Activated CD8-positive, alpha-beta memory T cell treated with anti-CD3 and anti-CD28 coated beads, Interleukin-2, amount 50 U/mL, for 1 hour (primary cell): ENCODE measurements at regions not wholly inside any gene's neighbourhood (a gene's known extent, or its start where the extent isn't known, plus 50 kb on each side); places are given as distances from the start of the nearest gene placed in this dataset.

Experiments
- DNase-seq: peaks from one replicate; pipeline ENCODE4 v3.0.0-alpha.2; 2020; ENCODE audit errors: extremely low read depth

DNA sequence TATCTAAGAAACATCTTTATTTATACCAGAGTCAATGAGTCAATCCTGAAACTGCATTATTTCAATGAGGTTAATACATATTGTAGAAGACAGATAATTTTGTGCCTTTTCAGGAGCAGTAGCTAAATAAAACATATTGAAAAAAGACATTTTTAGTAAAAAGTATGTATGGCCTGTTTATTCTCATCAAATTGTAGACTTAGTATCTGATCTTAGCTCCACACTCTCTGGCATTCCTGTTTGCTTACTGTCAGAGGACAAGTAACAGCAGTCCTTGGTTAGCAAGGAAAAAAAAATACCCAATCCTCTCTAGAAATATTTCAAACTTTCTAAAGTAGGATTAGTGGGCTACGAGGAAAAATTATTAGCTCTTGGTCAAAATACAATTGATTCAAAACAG, 50.5 kb upstream of the GUCY1A1 start:
- no peak for DNase-seq

DNA sequence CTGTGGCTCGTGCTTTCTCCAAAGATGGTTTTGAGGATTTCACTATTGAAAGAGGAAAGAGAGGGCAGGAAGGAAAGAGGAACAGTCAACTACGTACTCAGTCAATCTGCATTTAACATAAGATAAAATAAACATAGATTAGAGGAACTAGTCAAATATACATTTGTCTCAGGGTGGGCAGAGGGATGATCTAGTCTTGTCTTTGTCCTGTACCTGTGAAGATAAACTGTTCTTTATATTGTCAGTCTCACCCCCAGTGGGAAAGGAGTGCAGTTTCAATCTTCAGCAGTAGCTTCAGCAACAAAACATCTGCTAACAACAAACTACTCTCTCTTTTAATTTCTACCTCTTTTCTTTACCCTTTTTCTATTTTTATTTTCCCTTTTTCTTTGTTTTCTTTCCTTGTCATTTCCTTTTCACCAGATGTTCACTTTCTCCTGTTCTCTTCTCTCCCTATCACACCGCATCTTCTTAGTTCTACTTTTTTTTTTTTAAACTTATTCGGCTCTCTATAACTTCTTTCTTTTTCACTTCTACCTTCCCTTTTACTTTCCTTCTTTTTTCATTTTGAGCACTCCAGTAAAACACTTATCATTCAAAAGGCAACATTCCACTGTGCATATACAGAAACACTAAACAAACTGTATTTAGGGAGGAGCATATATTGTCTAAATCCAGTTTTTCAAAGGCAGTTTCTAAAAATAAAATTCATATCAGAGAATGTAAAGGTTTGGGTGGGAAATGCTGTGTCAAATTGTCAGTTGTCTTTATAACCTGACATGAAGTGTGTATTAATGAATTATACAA, 51.4 kb upstream of the GUCY1A1 start:
- no peak for DNase-seq

DNA sequence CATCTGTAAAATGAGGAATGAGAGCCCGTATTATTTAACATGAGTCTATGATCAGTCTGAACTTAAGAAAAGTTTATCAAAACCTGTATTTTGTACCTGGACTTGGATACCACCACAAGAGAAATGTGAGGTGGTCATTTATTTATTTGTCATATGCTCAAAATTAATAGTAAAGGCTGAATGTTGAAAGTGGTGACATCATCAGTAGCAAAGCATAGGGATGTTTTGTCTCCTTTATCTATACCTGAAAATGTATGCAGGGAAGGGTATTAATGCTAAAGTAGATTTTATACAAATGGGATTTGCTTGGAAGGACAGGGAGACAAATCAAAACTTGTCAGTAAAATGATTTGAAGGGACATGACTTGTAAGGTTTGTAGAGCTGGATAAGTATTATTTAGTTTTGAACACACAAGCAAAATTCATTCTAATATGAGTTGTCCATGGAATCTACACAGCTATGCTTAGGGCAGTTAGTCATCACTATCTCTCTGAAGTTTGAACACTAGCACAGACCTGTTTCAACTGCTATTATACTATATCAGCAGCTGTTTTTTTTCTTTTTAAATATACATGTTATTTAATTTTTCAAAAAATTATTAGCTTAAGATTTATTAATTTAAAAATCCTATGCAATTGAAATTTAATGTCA, 52.4 kb upstream of the GUCY1A1 start:
- DNase-seq = no peak

DNA sequence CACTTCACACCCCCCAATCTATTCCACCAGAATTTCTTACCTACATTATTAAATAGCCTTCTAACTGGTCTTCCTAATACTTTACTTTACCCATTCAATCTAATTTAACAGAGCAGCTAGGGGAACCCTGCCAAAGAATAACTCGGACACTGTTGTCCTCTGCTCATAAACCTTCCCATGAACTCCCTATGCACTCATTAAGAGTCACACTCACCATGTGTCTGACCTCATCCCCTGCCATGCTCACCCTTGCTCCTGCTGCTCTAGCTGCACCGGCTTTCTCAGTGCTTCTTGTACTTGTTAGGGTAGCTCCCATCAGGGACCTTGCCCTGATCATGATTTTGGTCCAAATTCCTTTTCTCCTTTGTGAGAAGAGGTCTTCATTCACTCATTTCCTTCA, 54.6 kb upstream of the GUCY1A1 start:
- no peak for DNase-seq

DNA sequence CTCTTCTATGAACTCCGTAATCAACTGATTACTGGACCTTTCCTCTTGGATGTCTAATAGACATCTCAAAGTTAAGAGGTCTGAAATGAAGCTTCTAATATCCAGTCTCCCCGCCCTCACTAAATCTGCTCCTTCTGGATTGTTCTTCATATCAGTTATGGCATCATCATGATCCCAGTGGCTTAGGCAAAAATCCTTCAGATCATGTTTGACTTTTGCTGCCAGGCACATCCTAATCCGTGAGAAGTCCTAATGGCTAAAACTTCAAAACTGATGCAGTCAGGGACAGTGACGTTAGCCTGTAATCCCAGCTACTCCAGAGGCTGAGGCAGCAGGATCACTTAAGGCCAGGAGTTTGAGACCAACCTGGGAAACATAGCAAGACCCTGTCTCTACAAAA, 55.1 kb upstream of the GUCY1A1 start:
- no peak for DNase-seq

DNA sequence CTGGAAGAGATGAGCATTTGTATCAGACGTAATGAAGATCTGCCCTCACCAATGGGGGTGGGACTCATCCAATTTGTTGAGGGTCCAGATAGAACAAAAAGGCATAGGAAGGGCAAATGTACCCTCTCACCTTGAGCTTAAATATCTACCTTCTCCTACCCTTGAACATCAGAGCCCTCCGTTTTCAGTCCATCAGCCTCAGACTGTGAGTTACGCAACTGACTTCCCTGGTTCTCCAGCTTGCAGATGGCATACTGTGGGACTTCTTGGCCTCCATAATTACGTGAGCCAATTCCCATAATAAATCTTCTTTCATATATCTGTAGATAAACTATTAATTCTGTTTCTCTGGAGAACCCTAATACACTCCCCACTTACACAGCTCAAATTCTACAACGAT, 56.5 kb upstream of the GUCY1A1 start:
- no peak for DNase-seq

DNA sequence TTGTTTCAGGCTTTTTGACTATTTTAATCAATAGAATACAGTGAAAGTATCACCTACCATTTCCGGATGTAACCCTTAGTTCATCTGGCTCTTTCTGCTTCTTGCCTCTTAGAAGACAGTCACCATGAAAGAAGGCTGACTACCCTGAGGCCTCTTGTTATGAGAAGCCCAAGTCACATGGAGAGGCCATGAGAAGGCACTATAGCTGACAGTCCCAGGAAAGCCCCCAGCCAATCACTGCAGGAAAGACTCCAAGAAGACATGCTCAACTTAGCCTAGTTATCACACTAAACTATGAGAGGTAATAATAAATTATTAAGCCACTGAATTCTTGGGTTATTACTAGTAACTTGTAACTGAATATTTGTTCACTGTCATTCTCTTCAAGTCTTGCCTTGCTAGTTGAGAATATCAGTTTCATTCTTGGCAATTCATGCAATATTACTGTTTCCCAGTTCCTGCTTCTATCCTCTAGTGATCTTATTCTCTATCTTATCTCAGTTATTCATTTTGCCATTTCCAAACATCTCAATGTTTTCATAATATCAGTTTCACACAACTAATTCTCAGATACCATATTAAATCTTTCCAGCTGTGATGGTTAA, 57.1 kb upstream of the GUCY1A1 start:
- no peak for DNase-seq

DNA sequence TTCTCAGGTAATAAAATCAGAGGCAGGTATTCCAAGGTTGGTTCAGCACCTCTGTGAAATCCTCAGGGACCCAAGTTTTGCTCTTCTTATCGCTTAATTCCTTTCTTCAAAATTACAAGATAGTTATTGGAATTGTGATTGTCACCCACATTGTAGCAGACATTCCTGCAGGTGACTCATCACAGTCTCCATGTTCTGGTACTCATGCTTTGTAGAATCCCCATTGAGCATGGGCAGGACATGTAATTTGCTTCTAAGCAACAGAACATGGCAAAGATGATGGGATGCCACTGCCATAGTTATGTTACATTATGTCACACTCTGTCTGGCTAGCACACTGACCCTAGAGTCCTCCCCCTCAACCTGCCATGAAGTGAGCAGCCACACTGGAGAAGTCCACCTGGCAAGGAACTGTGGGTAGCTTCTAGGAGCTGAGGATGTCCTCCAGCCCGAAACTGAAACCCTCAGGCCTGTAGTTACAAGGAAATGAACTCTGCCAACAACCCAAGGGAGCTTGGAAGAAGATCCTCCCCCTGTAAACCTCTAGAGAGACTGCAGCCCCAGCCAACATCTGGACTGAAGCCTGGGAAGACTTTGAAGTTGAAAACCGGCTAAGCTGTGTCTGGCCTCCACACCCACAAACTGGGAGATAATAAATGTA, 58.3 kb upstream of the GUCY1A1 start:
- no peak for DNase-seq

DNA sequence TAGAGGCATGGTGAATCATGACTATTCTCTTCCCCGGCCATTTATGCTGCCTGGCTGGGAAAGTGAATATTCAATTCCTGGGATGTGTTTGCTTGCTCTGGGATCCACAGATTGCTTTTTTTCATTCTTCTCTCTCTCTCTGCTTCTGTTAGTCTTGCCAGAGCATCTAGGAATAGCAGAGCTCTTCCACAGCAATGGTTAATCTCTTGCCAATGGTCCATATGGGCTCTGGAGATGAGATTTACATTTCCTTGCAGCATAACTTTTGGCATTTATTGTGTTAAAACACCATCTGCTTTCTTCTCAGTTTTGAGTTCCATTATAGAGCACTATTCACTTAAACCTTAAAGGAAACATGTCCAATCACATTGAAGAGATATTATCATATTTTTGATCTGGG, 59.2 kb upstream of the GUCY1A1 start:
- DNase-seq = no peak

DNA sequence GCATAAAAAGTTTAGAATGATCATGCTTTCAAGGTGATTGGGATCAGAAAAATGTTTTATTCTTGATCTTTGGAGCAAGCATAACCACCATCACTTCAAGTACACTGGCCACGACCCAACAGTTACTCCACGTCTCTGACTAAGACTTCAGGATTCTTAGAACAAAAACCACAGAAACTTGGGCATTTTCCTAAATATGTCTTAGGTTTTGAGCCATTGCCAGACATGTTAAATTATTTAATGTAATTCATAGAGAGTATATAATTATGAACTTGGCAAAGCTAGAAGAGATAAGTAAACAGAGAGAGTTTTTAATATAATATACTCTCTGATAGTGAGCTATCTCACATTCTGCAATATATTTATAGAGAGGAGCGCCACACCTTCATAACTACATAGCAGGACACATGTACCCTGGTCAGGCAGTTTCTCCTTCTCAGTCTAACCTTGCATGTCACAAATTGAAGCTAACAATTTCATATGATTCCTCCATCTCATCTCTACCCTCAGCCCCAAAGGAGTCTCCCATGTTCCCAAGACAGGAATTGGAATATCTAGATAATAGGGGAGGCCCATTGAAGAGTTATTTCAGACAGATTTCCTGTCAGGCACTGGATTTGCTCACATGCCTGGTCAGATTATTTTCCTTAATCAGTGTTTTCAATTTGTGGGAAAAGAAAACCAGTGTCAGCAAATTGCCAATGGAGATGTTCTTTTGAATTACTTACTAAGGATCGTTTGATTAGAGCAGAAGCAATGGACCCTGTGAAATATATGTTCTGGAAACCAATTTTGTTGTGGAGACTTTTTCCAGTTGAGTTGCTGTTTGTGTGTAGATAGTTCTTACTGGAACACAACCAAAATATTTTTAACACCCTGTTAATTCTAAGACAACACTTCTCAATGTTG, 61.7 kb upstream of the GUCY1A1 start:
- DNase-seq = no peak

DNA sequence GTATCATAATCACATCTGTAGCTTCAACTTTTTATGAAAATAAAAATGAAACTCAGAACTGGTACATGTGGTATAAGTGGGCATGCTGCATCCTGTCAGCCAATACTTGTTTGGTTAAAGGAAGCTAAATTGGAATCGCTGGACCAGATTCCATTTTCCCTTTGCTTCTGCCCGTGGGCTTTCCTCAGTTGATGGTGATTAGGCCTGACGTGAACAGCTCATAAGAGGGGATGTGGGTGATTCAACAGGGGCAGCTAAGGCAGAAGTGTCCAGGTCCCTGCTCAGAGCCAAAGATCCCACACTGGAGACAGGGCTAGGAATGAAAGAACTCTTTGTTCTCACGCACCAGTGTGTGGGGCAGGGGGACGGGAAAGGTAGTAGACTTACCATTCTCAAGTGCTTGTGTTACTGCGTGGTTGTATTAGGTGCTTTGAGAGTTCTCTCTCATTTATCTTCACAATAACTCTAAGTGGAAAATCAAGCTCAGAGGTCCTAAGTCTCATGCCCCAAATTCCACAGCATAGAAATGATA, 63.2 kb upstream of the GUCY1A1 start:
- DNase-seq = no peak

DNA sequence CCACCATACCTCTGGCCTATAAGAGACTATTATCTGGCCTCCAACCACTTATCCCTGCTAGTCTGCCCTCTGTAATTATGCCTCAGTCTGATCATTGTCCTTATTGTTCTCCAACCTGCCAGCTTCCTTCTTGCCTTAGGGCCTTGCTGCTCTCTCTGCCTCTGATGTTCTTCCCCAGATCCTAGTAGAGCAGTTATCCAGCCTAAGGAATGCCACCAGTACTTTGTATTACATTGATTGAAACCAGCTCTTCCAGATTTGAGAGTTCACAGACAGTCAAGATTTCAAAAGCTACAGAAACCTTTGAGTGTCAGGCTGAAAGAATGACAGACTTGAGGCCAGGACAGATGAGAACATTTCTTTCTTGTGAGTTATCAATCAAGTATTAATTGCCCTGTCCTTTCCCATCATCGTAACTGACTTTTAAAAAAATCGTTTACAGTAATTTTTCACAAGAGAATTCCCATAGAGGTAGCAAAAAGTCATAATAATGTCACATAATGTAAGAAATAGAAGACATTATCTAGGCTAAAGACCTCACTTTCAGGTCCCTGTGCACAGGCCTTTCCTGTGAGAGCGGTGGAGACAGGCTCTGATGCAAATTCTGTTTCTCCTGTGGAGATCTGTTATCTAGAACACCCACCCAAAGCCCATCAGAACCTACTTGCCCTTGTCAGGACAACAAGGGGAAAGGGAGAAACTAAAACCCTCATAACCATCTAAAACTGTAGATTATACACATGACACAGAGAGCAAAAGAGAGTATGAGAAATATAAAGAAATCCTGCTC, 64.1 kb upstream of the GUCY1A1 start:
- DNase-seq = no peak

DNA sequence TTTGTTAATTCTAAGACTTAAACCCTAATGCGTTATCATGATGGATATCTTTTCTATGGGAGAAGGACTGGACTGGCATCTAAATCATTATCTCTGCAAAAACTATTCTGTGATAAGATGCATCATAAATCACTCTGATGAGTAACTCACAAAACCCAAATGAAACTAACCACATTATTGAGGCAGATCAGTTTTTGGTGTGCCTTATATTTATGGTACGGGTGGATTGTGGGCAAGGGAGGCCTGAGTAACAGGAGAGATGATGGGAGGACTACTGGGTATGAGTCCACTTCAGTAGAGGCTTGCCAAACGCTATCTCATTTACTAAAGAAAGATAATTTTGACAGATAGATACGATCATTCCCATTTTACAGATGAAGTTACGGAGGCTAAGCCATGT, 66.4 kb upstream of the GUCY1A1 start:
- DNase-seq = no peak

DNA sequence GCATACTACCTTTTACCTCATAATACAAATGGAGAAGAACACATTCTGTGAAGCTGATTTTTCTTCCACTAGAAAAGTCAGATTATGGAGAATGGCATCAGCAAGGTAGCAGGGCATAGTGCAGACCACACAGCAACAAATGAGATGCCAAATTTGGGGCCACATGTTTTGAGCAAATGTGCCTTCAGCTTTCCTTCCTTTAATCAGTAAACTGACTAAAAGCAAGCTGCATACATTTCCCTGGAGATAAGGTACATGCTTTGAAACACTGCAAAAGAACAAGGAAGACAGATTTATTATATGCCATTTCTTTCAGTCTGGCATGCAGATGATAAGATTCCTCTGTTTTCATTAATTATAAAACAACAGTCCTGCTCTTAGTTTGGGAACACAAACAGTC, 67.1 kb upstream of the GUCY1A1 start:
- no peak for DNase-seq

DNA sequence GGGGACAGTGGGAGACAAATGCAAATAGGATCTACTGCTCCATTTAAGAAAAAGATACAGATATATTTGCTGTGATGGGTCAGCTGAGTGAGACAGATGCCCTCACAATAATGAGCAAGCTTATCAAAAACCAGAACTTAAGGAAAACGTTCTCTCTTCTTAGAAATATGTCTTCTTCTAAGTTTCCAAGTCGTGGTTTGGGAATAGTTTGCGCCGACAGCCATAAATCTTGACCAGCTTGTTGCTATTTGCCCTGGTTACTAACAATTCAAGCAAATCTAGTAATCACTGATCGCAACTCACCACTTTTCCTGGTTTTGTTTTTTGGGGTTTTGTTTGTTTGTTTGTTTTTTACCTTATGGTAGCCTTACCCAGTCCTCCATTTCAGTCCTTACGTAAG, 67.6 kb upstream of the GUCY1A1 start:
- DNase-seq = no peak

DNA sequence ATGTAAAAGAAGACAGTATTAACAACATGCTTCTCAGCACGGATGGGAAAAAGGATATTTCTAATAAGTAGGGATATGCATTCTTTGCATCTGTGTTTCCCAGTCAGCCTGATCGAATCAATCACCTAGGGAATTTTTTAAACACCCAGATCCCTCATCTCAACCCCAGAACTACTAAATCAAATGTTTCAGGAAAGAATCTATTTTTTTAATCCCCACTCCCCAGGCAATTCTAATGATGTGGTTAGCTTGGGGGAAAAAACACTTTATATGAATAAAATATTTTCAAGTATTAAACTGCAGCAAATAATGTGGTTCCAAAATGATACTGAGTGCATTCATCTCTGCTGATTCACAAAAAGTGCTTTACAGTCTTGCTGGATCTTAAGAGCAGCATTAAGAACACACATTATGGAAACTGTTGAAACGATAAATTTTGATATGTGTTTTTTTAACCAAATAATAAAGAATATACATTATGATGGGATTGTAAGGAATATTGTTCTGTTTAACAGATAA, 68.7 kb upstream of the GUCY1A1 start:
- no peak for DNase-seq

DNA sequence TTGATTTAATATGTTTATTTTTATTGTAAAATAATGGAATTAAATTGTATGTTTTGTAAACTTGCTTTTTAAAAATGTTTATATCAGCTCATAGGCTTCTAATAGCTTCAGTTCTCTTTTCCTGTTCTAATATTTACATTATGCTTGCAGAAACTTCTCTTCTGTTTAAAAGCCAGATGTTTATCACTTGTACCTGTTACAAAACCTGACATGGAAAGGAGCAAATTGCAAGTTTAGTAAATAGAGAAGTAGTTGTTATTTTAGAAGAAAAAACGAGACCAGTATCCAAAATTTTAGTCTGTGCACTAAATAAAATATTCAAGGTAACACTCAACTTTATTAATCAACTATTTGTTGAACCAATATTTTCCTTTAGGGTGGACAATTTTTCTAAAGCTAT, 69.4 kb upstream of the GUCY1A1 start:
- DNase-seq = no peak

DNA sequence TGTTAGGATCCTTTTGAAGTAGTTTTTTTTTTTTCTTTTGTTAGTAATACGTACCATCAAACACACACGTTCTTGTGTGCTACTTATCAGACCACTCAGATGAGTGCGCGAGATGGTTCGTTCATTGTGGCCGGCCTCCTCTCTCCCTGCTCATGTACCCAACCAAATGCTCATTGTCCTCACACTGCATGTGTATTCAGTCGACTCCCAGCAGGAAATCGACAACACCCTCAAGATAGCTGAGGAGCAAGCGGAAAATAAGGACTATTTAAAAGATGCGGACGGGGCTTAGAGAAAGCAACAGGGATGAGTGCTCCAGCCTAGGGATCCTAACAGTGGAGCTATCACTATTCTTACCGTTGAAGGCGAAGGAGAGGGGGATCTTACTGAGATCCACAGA, 72.9 kb upstream of the GUCY1A1 start:
- no peak for DNase-seq

DNA sequence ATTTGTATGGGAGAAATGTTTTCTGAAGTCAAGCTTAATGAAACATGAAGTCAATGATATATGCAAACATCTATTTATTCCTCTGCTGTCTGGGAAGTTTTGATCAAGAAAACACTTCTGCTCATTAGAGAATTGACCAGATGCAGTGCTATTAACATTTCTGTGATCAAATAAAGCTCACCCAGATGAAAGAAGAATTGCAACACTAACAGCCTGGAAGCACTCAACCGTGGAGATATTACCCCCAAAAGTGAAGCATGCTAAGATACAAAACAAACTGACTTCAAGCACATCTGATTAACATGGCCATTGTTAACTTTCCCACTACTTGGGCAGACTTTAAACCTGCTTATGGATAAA, 73.7 kb upstream of the GUCY1A1 start:
- DNase-seq = no peak

DNA sequence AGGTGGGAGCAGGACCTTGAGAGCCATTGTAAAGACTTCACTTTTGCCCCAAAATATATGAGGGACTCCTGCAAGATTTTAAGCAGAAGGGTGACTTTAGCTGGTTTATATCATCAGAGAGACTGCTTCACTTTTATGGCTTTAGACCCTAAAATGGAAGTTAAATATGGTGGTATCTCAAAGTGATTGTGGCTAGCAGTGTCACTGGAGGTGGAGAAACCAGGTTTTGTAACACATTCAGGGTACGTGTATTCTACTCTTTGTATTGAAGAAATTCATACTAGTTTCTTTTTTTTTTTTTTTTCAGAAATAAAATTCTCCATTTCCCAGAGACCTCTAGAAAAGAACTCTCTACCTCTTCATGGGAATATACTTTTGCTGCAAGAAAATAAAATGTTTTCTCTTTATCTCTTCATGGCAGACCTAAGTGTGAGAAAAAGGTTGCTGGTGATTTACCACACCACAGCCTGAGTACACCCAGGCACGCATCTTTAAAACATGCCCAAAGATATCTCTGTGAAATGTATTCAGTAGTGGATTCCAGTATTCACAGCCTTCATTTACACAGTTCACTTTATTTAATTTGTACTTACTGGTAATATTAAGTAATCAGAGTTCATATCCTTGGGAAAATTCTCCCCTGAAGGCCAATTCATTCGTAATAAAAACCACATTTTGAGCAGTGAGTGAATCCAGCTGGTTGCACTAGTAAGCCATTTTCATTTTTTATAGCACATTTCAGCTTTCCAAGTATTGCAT, 74.3 kb upstream of the GUCY1A1 start:
- no peak for DNase-seq
